ENCODE measurements at regions not wholly inside any gene's neighbourhood (a gene's known extent, or its start where the extent isn't known, plus 50 kb on each side); places are given as distances from the start of the nearest gene placed in this dataset.
"Not testable (repeated sequence)": the region's sequence is repeated elsewhere in the genome, so short reads cannot be mapped to it uniquely, and the experiment has no call there.

GRCh38 chr13:26855071-26855470, 94.5 kb upstream of the GPR12 start:
- no peak for ATAC-seq
- intact Hi-C loops (cut with micrococcal nuclease), result no loop called here
- no peak for TF ChIP-seq CTCF (IDR thresholded peaks at IDR 0.05)
- Mint-ChIP-seq H3K4me3 (no peak overlapping the region), H3K36me3 (ENCODE audit: low read depth) (no peaks in the 10 kb centered on the region), H3K4me1 (ENCODE audit: low read depth) (no peaks in the 10 kb centered on the region), H3K27me3 (peaks cover 18% of the 10 kb centered on the region), H3K9me3 (peaks cover 2% of the 10 kb centered on the region), H3K27ac (no peak overlapping the region)
- POLR2A ChIA-PET, result no interaction called here
- DNase-seq, result no peak
- CTCF ChIA-PET, result no interaction called here

GRCh38 chr13:26853323-26853722, 92.7 kb upstream of the GPR12 start:
- Mint-ChIP-seq H3K36me3 (ENCODE audit: low read depth) (no peaks in the 10 kb centered on the region), H3K4me3 (no peak overlapping the region), H3K9me3 (peaks cover 2% of the 10 kb centered on the region), H3K27me3 (peaks cover 15% of the 10 kb centered on the region), H3K27ac (no peak overlapping the region), H3K4me1 (ENCODE audit: low read depth) (no peaks in the 10 kb centered on the region)
- no peak for DNase-seq
- POLR2A ChIA-PET, result no interaction called here
- no peak for ATAC-seq
- intact Hi-C loops (cut with micrococcal nuclease), result no loop called here
- CTCF ChIA-PET, result interaction anchor here (2.9 kb wide), 1 partner anchor 19 kb away, joined by 18 read pairs; no protein-coding TSS in a partner anchor
- no peak for TF ChIP-seq CTCF (IDR thresholded peaks at IDR 0.05)

- CTCF ChIA-PET, result no interaction called here
- no peak for TF ChIP-seq CTCF (IDR thresholded peaks at IDR 0.05)
- intact Hi-C loops (cut with micrococcal nuclease), result no loop called here
These were observed 86.7 kb upstream of the GPR12 start for GRCh38 chr13:26847281-26847680.

DNA sequence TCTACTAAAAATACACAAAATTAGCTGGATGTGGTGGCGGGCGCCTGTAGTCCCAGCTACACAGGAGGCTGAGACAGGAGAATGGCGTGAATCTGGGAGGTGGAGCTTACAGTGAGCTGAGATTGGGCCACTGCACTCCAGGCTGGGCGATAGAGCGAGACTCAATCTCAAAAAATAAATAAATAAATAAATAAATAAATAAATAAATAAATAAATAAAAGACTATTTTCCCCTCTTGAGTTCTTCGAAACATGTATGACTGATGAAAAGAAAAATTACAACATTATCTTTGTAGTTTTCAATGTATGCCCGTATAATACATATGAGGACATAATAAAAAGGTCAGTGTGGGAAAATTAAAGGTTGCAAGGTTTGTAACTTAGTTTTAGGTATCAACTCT, 84.5 kb upstream of the GPR12 start:
- H3K4me1 Mint-ChIP-seq (ENCODE audit: low read depth); POLR2A ChIA-PET; H3K27me3 Mint-ChIP-seq; H3K27ac Mint-ChIP-seq; ATAC-seq; intact Hi-C loops (cut with micrococcal nuclease); DNase-seq; H3K36me3 Mint-ChIP-seq (ENCODE audit: low read depth); H3K4me3 Mint-ChIP-seq; CTCF ChIA-PET; H3K9me3 Mint-ChIP-seq: not testable (repeated sequence)

More at GRCh38 chr13:26847281-26847680, 86.7 kb upstream of the GPR12 start:
- ATAC-seq, result no peak
- H3K9me3 Mint-ChIP-seq, result peaks cover 2% of the 10 kb centered on the region
- no peaks in the 10 kb centered on the region for H3K36me3 Mint-ChIP-seq (ENCODE audit: low read depth)
- H3K27ac Mint-ChIP-seq, result no peak overlapping the region
- H3K27me3 Mint-ChIP-seq, result peaks cover 9% of the 10 kb centered on the region
- DNase-seq, result no peak
- no peaks in the 10 kb centered on the region for H3K4me1 Mint-ChIP-seq (ENCODE audit: low read depth)
- POLR2A ChIA-PET, result no interaction called here
- H3K4me3 Mint-ChIP-seq, result no peak overlapping the region

DNA sequence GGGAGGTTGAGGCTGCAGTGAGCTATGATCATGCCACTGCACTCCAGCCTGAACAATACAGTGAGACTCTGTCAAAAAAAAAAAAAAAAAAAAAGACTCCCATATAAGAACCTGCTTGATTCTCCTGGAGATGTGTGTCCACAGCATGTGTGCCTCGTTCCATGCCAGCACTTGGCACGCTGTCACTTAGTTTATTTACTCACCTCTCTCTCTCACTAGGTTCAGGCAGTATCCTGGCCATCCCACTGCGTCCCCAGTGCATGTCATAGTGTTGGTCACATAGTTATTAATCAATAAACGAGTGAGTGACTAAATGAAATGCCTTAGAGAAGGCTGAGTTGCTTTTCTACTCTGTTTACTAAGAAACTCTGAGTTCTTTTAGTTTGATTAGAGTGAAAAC, 79.1 kb upstream of the GPR12 start:
- POLR2A ChIA-PET, result no interaction called here

More for the DNA sequence above, 79.1 kb upstream of the GPR12 start:
- no peaks in the 10 kb centered on the region for H3K4me1 Mint-ChIP-seq (ENCODE audit: low read depth)
- CTCF ChIA-PET, result no interaction called here
- DNase-seq (no peak), ATAC-seq (no peak)
- no peak overlapping the region for H3K4me3 Mint-ChIP-seq
- H3K9me3 Mint-ChIP-seq, result no peaks in the 10 kb centered on the region
- peaks cover 12% of the 10 kb centered on the region for H3K27me3 Mint-ChIP-seq
- intact Hi-C loops (cut with micrococcal nuclease), result no loop called here
- H3K36me3 Mint-ChIP-seq (ENCODE audit: low read depth), result no peaks in the 10 kb centered on the region
- H3K27ac Mint-ChIP-seq, result no peak overlapping the region
- TF ChIP-seq CTCF (IDR thresholded peaks at IDR 0.05), result no peak

All from activated CD8-positive, alpha-beta T cell treated with anti-CD3 and anti-CD28 coated beads for 36 hours (primary cell).